Parathyroid adenoma (tissue), 2 donors: ENCODE measurements at regions not wholly inside any gene's neighbourhood (a gene's known extent, or its start where the extent isn't known, plus 50 kb on each side); places are given as distances from the start of the nearest gene placed in this dataset.

Experiments used
- H2AFZ ChIP-seq: fragments of 300-600 bp; sonication (generic); one replicate; pipeline ENCODE4 v1.7.0; 2017; ENCODE audit warnings: antibody characterized with exemption, mild to moderate bottlenecking
- H3K27ac ChIP-seq: fragments of 300-600 bp; sonication (generic); one replicate; pipeline ENCODE4 v1.7.0; 2017
- H3K27me3 ChIP-seq: fragments of 300-600 bp; sonication (generic); one replicate; pipeline ENCODE4 v1.7.0; 2017; ENCODE audit warnings: low read length; ENCODE audit not compliant: control insufficient read depth, insufficient read depth
- H3K36me3 ChIP-seq: fragments of 300-600 bp; sonication (generic); one replicate; pipeline ENCODE4 v1.7.0; 2017; ENCODE audit warnings: low read length; ENCODE audit not compliant: control insufficient read depth, insufficient read depth
- H3K4me1 ChIP-seq: fragments of 300-600 bp; sonication (generic); one replicate; pipeline ENCODE4 v1.7.0; 2017; ENCODE audit warnings: control low read depth
- H3K4me2 ChIP-seq: fragments of 300-600 bp; sonication (generic); one replicate; pipeline ENCODE4 v1.7.0; 2017; ENCODE audit warnings: low read length
- H3K4me3 ChIP-seq: fragments of 300-600 bp; sonication (generic); one replicate; pipeline ENCODE4 v1.7.0; 2017; ENCODE audit warnings: low read depth, low read length
- H3K79me2 ChIP-seq: fragments of 300-600 bp; sonication (generic); one replicate; pipeline ENCODE4 v1.7.0; 2017; ENCODE audit warnings: control low read depth
- H3K9ac ChIP-seq: fragments of 300-600 bp; sonication (generic); one replicate; pipeline ENCODE4 v1.7.0; 2017; ENCODE audit warnings: mild to moderate bottlenecking
- H3K9me3 ChIP-seq: fragments of 300-600 bp; sonication (generic); one replicate; pipeline ENCODE4 v1.7.0; 2017; ENCODE audit warnings: low read length; ENCODE audit not compliant: control insufficient read depth
- CTCF ChIP-seq: fragments of 300-600 bp; sonication (generic); IDR thresholded peaks from one replicate; pipeline ENCODE4 v1.7.0; 2017; ENCODE audit warnings: antibody characterized with exemption, mild to moderate bottlenecking
- donor health status: primary hyperparathyroidism.

- no peak for TF ChIP-seq CTCF
- Histone ChIP-seq H3K27ac (no peak overlapping the region), H3K79me2 (no peaks in the 10 kb centered on the region), H2AFZ (no peak overlapping the region), H3K9me3 (no peaks in the 10 kb centered on the region), H3K4me1 (no peaks in the 10 kb centered on the region), H3K36me3 (no peaks in the 10 kb centered on the region), H3K27me3 (no peaks in the 10 kb centered on the region), H3K4me2 (no peak overlapping the region), H3K4me3 (no peak overlapping the region), H3K9ac (no peak overlapping the region)
Observed at GRCh38 chr15:25946241-25946805, 83.2 kb upstream of the ATP10A start.

- H3K79me2 ChIP-seq: no peaks in the 10 kb centered on the region
- no peaks in the 10 kb centered on the region for H3K4me1 ChIP-seq
- TF ChIP-seq CTCF: no peak
- H3K9me3 ChIP-seq: no peaks in the 10 kb centered on the region
- no peak overlapping the region for H3K4me3 ChIP-seq
- H3K36me3 ChIP-seq: no peaks in the 10 kb centered on the region
- H3K4me2 ChIP-seq: no peak overlapping the region
- H3K9ac ChIP-seq: no peak overlapping the region
- H2AFZ ChIP-seq: no peak overlapping the region
- no peak overlapping the region for H3K27ac ChIP-seq
- no peaks in the 10 kb centered on the region for H3K27me3 ChIP-seq
Observed at GRCh38 chr15:25944386-25944785, 81.3 kb upstream of the ATP10A start.

GRCh38 chr15:25943831-25944230 lies 80.7 kb upstream of the ATP10A start:
- Histone ChIP-seq H3K27ac (no peak overlapping the region), H2AFZ (no peak overlapping the region), H3K79me2 (no peaks in the 10 kb centered on the region), H3K4me2 (no peak overlapping the region), H3K36me3 (no peaks in the 10 kb centered on the region), H3K4me3 (no peak overlapping the region), H3K9ac (no peak overlapping the region), H3K27me3 (no peaks in the 10 kb centered on the region), H3K4me1 (no peaks in the 10 kb centered on the region), H3K9me3 (no peaks in the 10 kb centered on the region)
- no peak for TF ChIP-seq CTCF

GRCh38 chr15:25939122-25939521 lies 76.0 kb upstream of the ATP10A start:
- Histone ChIP-seq H3K27me3 (no peaks in the 10 kb centered on the region), H3K79me2 (no peaks in the 10 kb centered on the region), H3K36me3 (no peaks in the 10 kb centered on the region), H3K9ac (no peak overlapping the region), H3K4me3 (no peak overlapping the region), H3K4me2 (no peak overlapping the region), H3K27ac (no peak overlapping the region), H2AFZ (no peak overlapping the region), H3K4me1 (no peaks in the 10 kb centered on the region), H3K9me3 (no peaks in the 10 kb centered on the region)
- TF ChIP-seq CTCF: no peak

GRCh38 chr15:25937796-25938195 lies 74.7 kb upstream of the ATP10A start:
- Histone ChIP-seq H3K27me3 (no peaks in the 10 kb centered on the region), H3K4me2 (no peak overlapping the region), H3K9me3 (no peaks in the 10 kb centered on the region), H3K79me2 (no peaks in the 10 kb centered on the region), H2AFZ (no peak overlapping the region), H3K9ac (no peak overlapping the region), H3K27ac (no peak overlapping the region), H3K4me1 (peaks cover 10% of the 10 kb centered on the region), H3K4me3 (no peak overlapping the region), H3K36me3 (no peaks in the 10 kb centered on the region)
- TF ChIP-seq CTCF: no peak
